MV-4-11 (cell line): ENCODE measurements at regions not wholly inside any gene's neighbourhood (a gene's known extent, or its start where the extent isn't known, plus 50 kb on each side); places are given as distances from the start of the nearest gene placed in this dataset.
"Not testable (repeated sequence)": the region's sequence is repeated elsewhere in the genome, so short reads cannot be mapped to it uniquely, and the experiment has no call there.

ENCODE experiments used
- DNase-seq: peaks from one replicate; lab custom pipeline; 2025; lab: John Stamatoyannopoulos, UW

GRCh38 chr9:38126730-38127129 lies 57.7 kb upstream of the SHB start:
- DNase-seq = peak; percentile 71

GRCh38 chr9:38125889-38126288 lies 56.9 kb upstream of the SHB start:
- no peak for DNase-seq

- DNase-seq = not testable (repeated sequence)
Observed at GRCh38 chr9:38123359-38123758, 54.3 kb upstream of the SHB start.

GRCh38 chr9:38120961-38121360 lies 51.9 kb upstream of the SHB start:
- DNase-seq = no peak

GRCh38 chr9:38119560-38120236 lies 50.7 kb upstream of the SHB start:
- no peak for DNase-seq

GRCh38 chr9:38118862-38119438 lies 49.9 kb upstream of the SHB start:
- DNase-seq = peak; percentile 81
